IPS-15b (cell line): ENCODE measurements at regions not wholly inside any gene's neighbourhood (a gene's known extent, or its start where the extent isn't known, plus 50 kb on each side); places are given as distances from the start of the nearest gene placed in this dataset.

Experiments used
- H3K27me3 ChIP-seq: one replicate; pipeline ENCODE4 v1.6.1; 2013; ENCODE audit warnings: low read length; ENCODE audit not compliant: control insufficient read depth, insufficient read depth
- H3K36me3 ChIP-seq: one replicate; pipeline ENCODE4 v1.6.1; 2013; ENCODE audit warnings: low read length; ENCODE audit not compliant: control insufficient read depth, insufficient read depth
- H3K4me1 ChIP-seq: one replicate; pipeline ENCODE4 v1.6.1; 2013; ENCODE audit warnings: mild to moderate bottlenecking, low read length; ENCODE audit not compliant: control insufficient read depth, insufficient read depth
- H3K4me3 ChIP-seq: one replicate; pipeline ENCODE4 v1.5.1; 2013; ENCODE audit warnings: low read depth, low read length
- H3K9ac ChIP-seq: one replicate; pipeline ENCODE4 v1.6.1; 2013; ENCODE audit warnings: low read depth, mild to moderate bottlenecking, low read length
- H3K9me3 ChIP-seq: one replicate; pipeline ENCODE4 v1.6.1; 2013; ENCODE audit warnings: mild to moderate bottlenecking, low read length; ENCODE audit not compliant: control insufficient read depth, insufficient read depth

DNA sequence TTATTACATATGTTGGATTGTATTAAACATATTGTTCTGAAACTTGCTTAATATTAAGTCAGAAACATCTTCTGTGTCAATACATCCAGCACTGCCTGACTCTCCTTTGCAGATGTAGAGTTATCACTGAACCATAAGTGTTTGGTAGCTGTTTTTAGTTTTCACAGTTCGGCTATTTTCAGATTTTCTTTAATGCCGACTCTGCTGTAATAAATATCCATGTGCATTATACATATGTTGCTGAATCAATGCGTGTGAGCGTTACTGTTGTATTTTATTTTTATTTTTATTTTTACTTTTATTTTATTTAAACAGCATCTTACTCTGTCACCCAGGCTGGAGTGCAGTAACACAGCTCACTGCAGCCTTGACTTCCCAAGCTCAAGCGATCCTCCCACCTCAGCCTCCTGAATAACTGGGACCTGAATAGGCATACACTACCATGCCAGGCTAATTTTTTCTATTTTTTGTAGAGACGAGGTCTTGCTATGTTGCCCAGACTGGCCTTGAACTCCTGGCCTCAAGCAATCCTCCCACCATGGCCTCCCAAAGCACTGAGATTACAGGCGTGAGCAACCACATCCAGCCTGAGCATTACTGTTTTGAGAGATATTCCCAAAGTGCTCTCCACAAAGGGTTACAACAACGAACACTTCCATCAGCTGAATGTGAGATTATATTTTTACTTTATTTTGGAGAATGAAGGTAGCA, 50.7 kb upstream of the NOCT start:
- Histone ChIP-seq H3K4me3 (no peak overlapping the region), H3K36me3 (no peaks in the 10 kb centered on the region), H3K4me1 (no peaks in the 10 kb centered on the region), H3K9me3 (no peaks in the 10 kb centered on the region), H3K27me3 (no peaks in the 10 kb centered on the region), H3K9ac (no peak overlapping the region)

GRCh38 chr4:138963412-138963811, 52.2 kb upstream of the NOCT start:
- H3K27me3 ChIP-seq, result no peaks in the 10 kb centered on the region
- no peaks in the 10 kb centered on the region for H3K9me3 ChIP-seq
- H3K9ac ChIP-seq, result no peak overlapping the region
- no peaks in the 10 kb centered on the region for H3K4me1 ChIP-seq
- H3K4me3 ChIP-seq, result no peak overlapping the region
- H3K36me3 ChIP-seq, result no peaks in the 10 kb centered on the region

- Histone ChIP-seq H3K4me1 (no peaks in the 10 kb centered on the region), H3K27me3 (no peaks in the 10 kb centered on the region), H3K36me3 (no peaks in the 10 kb centered on the region), H3K4me3 (no peak overlapping the region), H3K9ac (no peak overlapping the region), H3K9me3 (no peaks in the 10 kb centered on the region)
Measured at GRCh38 chr4:138961664-138962063, 53.9 kb upstream of the NOCT start.

DNA sequence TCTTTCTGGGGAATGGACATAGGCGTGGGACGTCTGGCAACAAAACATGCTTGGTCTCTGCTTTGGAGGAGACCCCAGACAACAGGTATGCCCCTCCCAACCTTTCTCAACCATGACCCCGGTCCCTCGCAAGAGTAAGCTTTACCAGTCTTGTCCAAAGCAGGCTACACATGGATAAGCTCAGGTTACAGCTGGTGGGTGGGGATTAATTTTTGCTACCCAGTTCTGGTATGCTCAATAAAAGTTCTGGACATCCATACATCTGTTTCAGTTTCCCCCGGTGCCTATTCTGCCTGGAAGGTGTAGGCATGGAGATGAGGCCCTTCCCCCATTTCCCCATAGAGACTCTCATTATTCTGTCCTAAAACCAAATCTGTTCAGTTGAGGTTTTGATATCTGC, 54.5 kb upstream of the NOCT start:
- no peaks in the 10 kb centered on the region for H3K4me1 ChIP-seq
- H3K9me3 ChIP-seq, result no peaks in the 10 kb centered on the region
- no peak overlapping the region for H3K9ac ChIP-seq
- no peaks in the 10 kb centered on the region for H3K27me3 ChIP-seq
- no peak overlapping the region for H3K4me3 ChIP-seq
- no peaks in the 10 kb centered on the region for H3K36me3 ChIP-seq

- Histone ChIP-seq H3K4me1 (no peaks in the 10 kb centered on the region), H3K4me3 (no peak overlapping the region), H3K36me3 (no peaks in the 10 kb centered on the region), H3K9ac (no peak overlapping the region), H3K27me3 (no peaks in the 10 kb centered on the region), H3K9me3 (no peaks in the 10 kb centered on the region)
Measured at GRCh38 chr4:138960175-138960710, 55.3 kb upstream of the NOCT start.

DNA sequence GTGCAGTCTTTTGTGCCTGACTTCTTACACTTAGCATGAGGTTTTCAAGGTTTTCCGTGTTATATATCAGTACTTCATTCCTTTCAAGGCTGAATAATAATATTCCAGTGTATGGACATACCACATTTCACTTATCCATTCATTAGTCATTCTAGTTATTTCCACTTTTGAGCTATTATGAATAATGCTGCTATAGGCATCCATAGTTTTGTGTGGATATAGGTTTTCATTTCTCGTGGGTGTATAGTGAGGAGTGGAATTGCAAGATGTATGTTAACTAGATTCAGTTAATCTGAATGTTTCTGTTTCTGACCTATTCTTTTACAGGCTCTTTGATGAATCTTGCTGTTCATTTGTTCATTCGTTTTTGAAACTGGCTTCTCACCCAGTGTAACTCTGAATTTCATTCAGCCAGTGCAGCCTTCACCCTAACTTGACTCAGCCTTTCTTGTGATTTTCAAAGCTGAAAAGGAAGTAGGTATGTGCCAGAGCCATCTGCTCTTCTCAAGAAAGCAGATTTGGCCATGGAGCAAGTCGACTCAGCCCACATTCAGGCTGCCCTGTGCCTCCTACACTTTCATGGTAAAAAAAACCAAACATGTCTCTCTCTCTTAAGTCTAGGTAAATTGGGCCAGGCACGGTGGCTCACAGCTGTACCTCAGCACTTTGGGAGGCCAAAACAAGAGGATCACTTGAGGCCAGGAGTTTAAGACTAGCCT, 56.3 kb upstream of the NOCT start:
- Histone ChIP-seq H3K36me3 (no peaks in the 10 kb centered on the region), H3K4me3 (no peak overlapping the region), H3K4me1 (no peaks in the 10 kb centered on the region), H3K9me3 (no peaks in the 10 kb centered on the region), H3K27me3 (no peaks in the 10 kb centered on the region), H3K9ac (no peak overlapping the region)

DNA sequence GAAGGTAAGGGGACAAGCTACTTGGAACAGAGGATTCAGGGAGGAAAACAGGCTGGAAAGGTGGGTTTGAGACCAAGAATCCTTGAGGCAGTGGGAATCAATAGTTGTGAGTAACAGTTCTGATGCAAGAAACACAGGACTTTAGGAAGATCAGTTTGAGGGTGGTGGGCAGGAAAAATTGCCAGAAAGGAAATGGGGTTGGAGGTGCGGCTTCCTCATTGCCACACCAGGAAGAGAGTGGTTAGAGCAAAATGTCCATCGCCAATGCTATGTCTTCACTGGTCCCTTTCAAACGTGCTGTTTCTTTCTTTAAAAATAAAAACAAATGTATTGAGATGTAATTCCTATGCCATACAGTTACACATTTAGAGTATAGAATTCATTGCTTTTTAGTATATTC, 57.1 kb upstream of the NOCT start:
- Histone ChIP-seq H3K4me3 (no peak overlapping the region), H3K36me3 (no peaks in the 10 kb centered on the region), H3K9me3 (no peaks in the 10 kb centered on the region), H3K27me3 (no peaks in the 10 kb centered on the region), H3K4me1 (no peaks in the 10 kb centered on the region), H3K9ac (no peak overlapping the region)

- Histone ChIP-seq H3K9ac (no peak overlapping the region), H3K27me3 (no peaks in the 10 kb centered on the region), H3K36me3 (no peaks in the 10 kb centered on the region), H3K4me1 (no peaks in the 10 kb centered on the region), H3K9me3 (no peaks in the 10 kb centered on the region), H3K4me3 (no peak overlapping the region)
Measured at GRCh38 chr4:138957302-138957701, 58.3 kb upstream of the NOCT start.

- Histone ChIP-seq H3K4me1 (no peaks in the 10 kb centered on the region), H3K4me3 (no peak overlapping the region), H3K36me3 (no peaks in the 10 kb centered on the region), H3K9ac (no peak overlapping the region), H3K27me3 (no peaks in the 10 kb centered on the region), H3K9me3 (no peaks in the 10 kb centered on the region)
Measured at GRCh38 chr4:138954428-138954827, 61.2 kb upstream of the NOCT start.

- Histone ChIP-seq H3K36me3 (no peaks in the 10 kb centered on the region), H3K27me3 (no peaks in the 10 kb centered on the region), H3K9me3 (no peaks in the 10 kb centered on the region), H3K4me3 (no peak overlapping the region), H3K4me1 (no peaks in the 10 kb centered on the region), H3K9ac (no peak overlapping the region)
Measured at GRCh38 chr4:138953961-138954371, 61.6 kb upstream of the NOCT start.

DNA sequence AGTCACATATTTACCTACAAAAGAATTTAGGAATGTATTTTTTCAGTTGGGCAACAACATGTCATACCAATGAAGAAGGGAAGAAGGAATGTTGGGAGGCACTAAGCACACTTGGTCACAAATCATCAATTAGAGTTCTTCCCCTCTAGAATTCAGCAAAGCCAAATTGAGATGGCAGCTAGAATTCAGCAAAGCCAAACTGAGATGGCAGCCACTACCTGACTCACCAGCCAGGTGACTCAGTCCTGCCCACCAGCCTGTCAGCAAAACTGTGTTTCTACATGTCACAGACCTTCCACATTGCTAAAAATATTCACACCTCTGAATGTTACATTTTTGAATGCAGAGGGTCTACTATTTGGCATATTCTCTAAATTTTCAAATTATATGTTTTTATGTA, 63.2 kb upstream of the NOCT start:
- Histone ChIP-seq H3K4me1 (no peaks in the 10 kb centered on the region), H3K36me3 (no peaks in the 10 kb centered on the region), H3K4me3 (no peak overlapping the region), H3K9me3 (no peaks in the 10 kb centered on the region), H3K27me3 (no peaks in the 10 kb centered on the region), H3K9ac (no peak overlapping the region)

- no peaks in the 10 kb centered on the region for H3K9me3 ChIP-seq
- no peak overlapping the region for H3K4me3 ChIP-seq
- no peaks in the 10 kb centered on the region for H3K4me1 ChIP-seq
- no peaks in the 10 kb centered on the region for H3K36me3 ChIP-seq
- no peak overlapping the region for H3K9ac ChIP-seq
- no peaks in the 10 kb centered on the region for H3K27me3 ChIP-seq
Measured at GRCh38 chr4:138951764-138952163, 63.8 kb upstream of the NOCT start.
